Skeletal muscle satellite cell (primary cell): ENCODE measurements at regions not wholly inside any gene's neighbourhood (a gene's known extent, or its start where the extent isn't known, plus 50 kb on each side); places are given as distances from the start of the nearest gene placed in this dataset.
A peak's percentile ranks its signal among the peaks of the same experiment; 100 is the strongest.

Experiments used
- H3K27me3 ChIP-seq: 2 replicates; pipeline ENCODE4 v1.7.0; 2013; ENCODE audit warnings: low read length; ENCODE audit not compliant: control insufficient read depth, insufficient read depth
- H3K36me3 ChIP-seq: 2 replicates; pipeline ENCODE4 v1.7.0; 2013; ENCODE audit warnings: mild to moderate bottlenecking, control low read depth, low read length; ENCODE audit not compliant: insufficient read depth
- H3K4me1 ChIP-seq: 2 replicates; pipeline ENCODE4 v1.7.0; 2013; ENCODE audit warnings: low read length; ENCODE audit not compliant: control insufficient read depth, insufficient read depth
- H3K4me2 ChIP-seq: 2 replicates; pipeline ENCODE4 v1.7.0; 2013; ENCODE audit warnings: mild to moderate bottlenecking, low read length
- H3K4me3 ChIP-seq: 2 replicates; pipeline ENCODE4 v1.7.0; 2013; ENCODE audit warnings: low read length
- H3K9ac ChIP-seq: 2 replicates; pipeline ENCODE4 v1.7.0; 2013; ENCODE audit warnings: mild to moderate bottlenecking, low read depth, low read length, moderate library complexity
- H3K9me3 ChIP-seq: replicated peaks from 2 replicates; pipeline ENCODE4 v1.7.0; 2013; ENCODE audit warnings: mild to moderate bottlenecking, control low read depth, low read length

DNA sequence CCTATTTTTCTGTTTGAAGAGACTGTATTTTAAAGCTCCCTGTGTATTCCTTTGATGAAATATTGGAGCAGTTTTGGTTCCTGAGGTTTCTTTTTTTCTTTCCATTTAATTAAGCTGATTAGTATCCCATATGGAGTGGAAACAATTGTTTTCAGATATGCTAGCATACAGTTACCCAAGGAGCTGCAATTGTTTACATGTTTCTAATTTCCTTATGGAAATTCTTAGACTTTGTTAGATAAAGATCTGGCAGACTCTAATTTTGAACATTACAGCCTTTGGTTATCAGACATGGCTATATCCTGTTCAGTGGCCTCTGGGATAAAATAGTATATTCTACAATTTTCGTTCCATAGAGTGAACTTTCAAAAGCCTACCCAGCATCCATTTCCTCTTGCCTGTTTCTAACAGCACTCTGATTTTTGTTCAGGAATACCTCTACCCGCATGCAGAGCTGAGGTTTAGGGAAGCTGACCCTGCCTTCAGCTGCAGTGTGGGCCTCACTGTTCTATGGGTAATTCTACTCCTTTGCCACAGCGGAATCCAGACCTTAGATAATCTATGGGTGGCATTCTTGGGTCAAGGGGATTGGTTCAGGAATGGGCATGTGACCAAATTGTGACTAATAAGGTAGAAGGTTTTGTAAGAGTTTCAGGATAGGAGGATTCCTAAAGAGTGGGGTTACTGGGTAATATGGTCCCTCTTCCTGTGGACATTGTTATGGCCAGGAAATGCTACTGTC, 161.1 kb upstream of the ANKRD28 start:
- no peaks in the 10 kb centered on the region for H3K36me3 ChIP-seq
- no peaks in the 10 kb centered on the region for H3K9me3 ChIP-seq
- H3K27me3 ChIP-seq: no peaks in the 10 kb centered on the region
- H3K4me3 ChIP-seq: no peak overlapping the region
- no peak overlapping the region for H3K9ac ChIP-seq
- H3K4me1 ChIP-seq: peaks cover 15% of the 10 kb centered on the region
- H3K4me2 ChIP-seq: no peak overlapping the region

DNA sequence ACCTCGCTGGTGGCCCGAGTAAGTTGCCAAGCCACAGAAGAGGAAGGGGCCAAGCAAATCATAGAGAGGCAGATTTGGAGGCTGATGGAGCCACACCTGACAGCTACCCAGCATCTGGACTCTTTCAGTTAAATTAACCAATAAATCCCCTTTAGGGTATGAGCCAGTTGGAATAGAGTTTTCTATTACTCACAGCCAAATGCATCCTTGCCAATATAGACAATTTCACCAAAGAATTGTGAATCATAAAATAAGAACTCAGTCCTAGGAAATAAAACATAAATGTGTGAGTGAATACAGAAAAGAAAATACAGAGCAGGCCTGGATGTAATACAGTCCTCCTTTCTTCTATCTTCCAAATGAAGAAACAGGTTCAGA, 161.6 kb upstream of the ANKRD28 start:
- Histone ChIP-seq H3K27me3 (no peaks in the 10 kb centered on the region), H3K4me3 (no peak overlapping the region), H3K9ac (no peak overlapping the region), H3K36me3 (no peaks in the 10 kb centered on the region), H3K9me3 (no peaks in the 10 kb centered on the region), H3K4me1 (peaks cover 17% of the 10 kb centered on the region), H3K4me2 (no peak overlapping the region)

- Histone ChIP-seq H3K4me1 (peaks cover 8% of the 10 kb centered on the region), H3K4me3 (no peak overlapping the region), H3K9ac (no peak overlapping the region)
Observed at GRCh38 chr3:15964605-15965442, 167.0 kb upstream of the ANKRD28 start.

GRCh38 chr3:15967577-15967976, 169.8 kb upstream of the ANKRD28 start:
- no peaks in the 10 kb centered on the region for H3K9me3 ChIP-seq
- no peak overlapping the region for H3K4me2 ChIP-seq
- H3K9ac ChIP-seq: no peak overlapping the region
- peaks cover 6% of the 10 kb centered on the region for H3K4me1 ChIP-seq
- H3K36me3 ChIP-seq: no peaks in the 10 kb centered on the region
- H3K27me3 ChIP-seq: peaks cover 5% of the 10 kb centered on the region
- H3K4me3 ChIP-seq: no peak overlapping the region

More at GRCh38 chr3:15964605-15965442, 167.0 kb upstream of the ANKRD28 start:
- Histone ChIP-seq H3K4me2 (peak overlapping the region; percentile 16), H3K36me3 (no peaks in the 10 kb centered on the region), H3K27me3 (peaks cover 5% of the 10 kb centered on the region), H3K9me3 (no peaks in the 10 kb centered on the region)

- Histone ChIP-seq H3K9ac (no peak overlapping the region), H3K4me2 (no peak overlapping the region), H3K27me3 (peaks cover 5% of the 10 kb centered on the region), H3K4me1 (no peaks in the 10 kb centered on the region), H3K4me3 (no peak overlapping the region), H3K36me3 (no peaks in the 10 kb centered on the region), H3K9me3 (no peaks in the 10 kb centered on the region)
Observed at GRCh38 chr3:15969874-15970640, 172.3 kb upstream of the ANKRD28 start.

DNA sequence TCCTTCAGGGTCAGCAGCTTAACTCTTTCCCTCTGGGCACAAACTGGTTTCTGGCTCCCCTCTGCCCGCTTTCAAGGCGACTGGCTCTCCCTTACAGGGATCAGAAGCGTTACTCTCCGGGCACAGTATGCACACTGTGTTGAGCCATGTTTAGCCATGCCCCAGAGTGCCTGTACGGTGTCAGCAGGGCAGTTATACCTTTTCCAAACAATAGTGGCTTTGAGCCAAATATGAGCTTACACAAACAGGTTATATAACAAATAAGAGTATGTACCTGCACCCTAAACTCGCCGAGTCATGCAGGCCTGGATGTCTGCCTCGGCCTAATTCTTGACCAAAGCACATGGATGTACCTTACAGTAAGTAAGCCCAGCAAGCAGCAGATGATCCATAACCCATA, 175.6 kb upstream of the ANKRD28 start:
- Histone ChIP-seq H3K9me3 (no peaks in the 10 kb centered on the region), H3K9ac (no peak overlapping the region), H3K4me2 (no peak overlapping the region), H3K36me3 (no peaks in the 10 kb centered on the region), H3K4me3 (no peak overlapping the region), H3K27me3 (peaks cover 5% of the 10 kb centered on the region), H3K4me1 (peaks cover 4% of the 10 kb centered on the region)

DNA sequence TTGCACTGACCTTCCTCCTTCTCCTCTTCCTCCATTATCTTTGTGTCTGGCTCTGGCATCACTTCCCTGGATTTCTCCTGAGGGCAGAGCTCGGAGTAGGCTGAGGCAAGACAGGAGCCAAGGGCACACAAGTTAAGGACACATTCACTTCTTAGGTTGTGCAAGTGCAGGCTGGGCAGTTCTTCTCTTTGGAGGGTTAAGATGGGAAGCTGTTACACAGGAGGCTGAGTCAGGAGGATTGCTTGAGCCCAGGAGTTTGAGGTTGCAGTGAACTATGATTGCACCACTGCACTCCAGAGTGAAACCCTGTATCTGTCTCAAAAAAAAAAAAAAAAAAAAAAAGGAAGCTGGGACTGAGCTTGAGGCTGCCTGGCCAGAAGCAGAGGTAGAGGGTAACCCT, 176.2 kb upstream of the ANKRD28 start:
- Histone ChIP-seq H3K9me3 (no peaks in the 10 kb centered on the region), H3K4me3 (no peak overlapping the region), H3K4me1 (peaks cover 4% of the 10 kb centered on the region), H3K36me3 (no peaks in the 10 kb centered on the region), H3K9ac (no peak overlapping the region), H3K4me2 (no peak overlapping the region), H3K27me3 (peaks cover 5% of the 10 kb centered on the region)

- no peak overlapping the region for H3K4me3 ChIP-seq
- H3K4me1 ChIP-seq: peaks cover 7% of the 10 kb centered on the region
- no peaks in the 10 kb centered on the region for H3K9me3 ChIP-seq
- no peaks in the 10 kb centered on the region for H3K36me3 ChIP-seq
- H3K4me2 ChIP-seq: no peak overlapping the region
- H3K27me3 ChIP-seq: no peaks in the 10 kb centered on the region
- no peak overlapping the region for H3K9ac ChIP-seq
Observed at GRCh38 chr3:15974647-15975046, 176.9 kb upstream of the ANKRD28 start.

- Histone ChIP-seq H3K4me2 (no peak overlapping the region), H3K36me3 (no peaks in the 10 kb centered on the region), H3K9me3 (no peaks in the 10 kb centered on the region), H3K4me3 (no peak overlapping the region), H3K27me3 (no peaks in the 10 kb centered on the region), H3K9ac (no peak overlapping the region), H3K4me1 (peaks cover 11% of the 10 kb centered on the region)
Observed at GRCh38 chr3:15976524-15976923, 178.7 kb upstream of the ANKRD28 start.

- H3K4me3 ChIP-seq: no peak overlapping the region
- H3K4me2 ChIP-seq: no peak overlapping the region
- no peaks in the 10 kb centered on the region for H3K27me3 ChIP-seq
- peaks cover 16% of the 10 kb centered on the region for H3K4me1 ChIP-seq
- H3K9me3 ChIP-seq: no peaks in the 10 kb centered on the region
- no peaks in the 10 kb centered on the region for H3K36me3 ChIP-seq
- H3K9ac ChIP-seq: no peak overlapping the region
Observed at GRCh38 chr3:15977090-15977489, 179.3 kb upstream of the ANKRD28 start.

- Histone ChIP-seq H3K4me3 (no peak overlapping the region), H3K4me2 (no peak overlapping the region), H3K9me3 (no peaks in the 10 kb centered on the region), H3K36me3 (no peaks in the 10 kb centered on the region), H3K4me1 (peaks cover 21% of the 10 kb centered on the region), H3K27me3 (no peaks in the 10 kb centered on the region), H3K9ac (no peak overlapping the region)
Observed at GRCh38 chr3:15977598-15978232, 179.9 kb upstream of the ANKRD28 start.
